ENCODE measurements at regions not wholly inside any gene's neighbourhood (a gene's known extent, or its start where the extent isn't known, plus 50 kb on each side); places are given as distances from the start of the nearest gene placed in this dataset.

DNA sequence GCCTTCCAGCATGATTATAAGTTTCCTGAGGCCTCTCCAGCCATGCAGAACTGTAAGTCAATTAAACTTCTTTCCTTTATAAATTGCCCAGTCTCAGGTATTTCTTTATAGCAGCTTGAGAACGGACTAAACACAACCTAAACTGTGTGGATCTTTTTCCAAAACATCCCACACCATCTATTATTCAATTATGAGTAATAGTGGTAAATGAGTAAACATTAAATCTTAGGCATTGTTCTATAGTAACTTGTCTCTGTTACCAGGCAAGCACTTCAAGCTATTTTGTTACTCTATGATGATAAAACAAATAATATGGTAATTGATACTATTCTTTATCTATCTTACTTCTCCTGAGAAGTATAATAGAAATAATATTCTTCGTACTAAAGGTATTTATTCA, 536.9 kb upstream of the CHAC2 start:
- no peak for TF ChIP-seq EZH2phosphoT487 (IDR thresholded peaks at IDR 0.05; ENCODE audit: insufficient read depth, low read depth)
- TF ChIP-seq EZH2 (IDR thresholded peaks at IDR 0.05; ENCODE audit: insufficient read depth, poor library complexity, severe bottlenecking) = no peak
- Histone ChIP-seq H3K27me3 (replicated peaks; ENCODE audit: insufficient read depth) (no peaks in the 10 kb centered on the region), H3F3A (ENCODE audit: insufficient read depth) (no peaks in the 10 kb centered on the region), H3K9ac (no peak overlapping the region), H4K20me1 (ENCODE audit: insufficient read depth) (no peaks in the 10 kb centered on the region), H3K4me2 (ENCODE audit: unreplicated experiment) (no peak overlapping the region), H3K4me3 (no peak overlapping the region), H3K36me3 (ENCODE audit: low read depth) (no peaks in the 10 kb centered on the region), H3K9me2 (ENCODE audit: insufficient read depth) (no peaks in the 10 kb centered on the region), H3K27ac (no peak overlapping the region), H3K4me1 (ENCODE audit: insufficient read depth) (no peaks in the 10 kb centered on the region), H2AFZ (no peak overlapping the region), H3K9me3 (ENCODE audit: low read depth) (no peaks in the 10 kb centered on the region), H3K79me2 (ENCODE audit: insufficient read depth) (no peaks in the 10 kb centered on the region)
- no peak for DNase-seq
- in situ Hi-C loops (cut with MboI) = no loop called here
- 29 to 37% methylated on average over 2 of the region's 2 CpGs for WGBS, 2 experiments (ENCODE audit: low coverage in 1 of 2, low lambda C conversion rate in 2 of 2, missing lambda C conversion rate in 2 of 2)

- no peak overlapping the region for H3K27ac ChIP-seq
- in situ Hi-C loops (cut with MboI) = no loop called here
- no peak overlapping the region for H3K4me2 ChIP-seq (ENCODE audit: unreplicated experiment)
- H3K36me3 ChIP-seq (ENCODE audit: low read depth) = no peaks in the 10 kb centered on the region
- no peaks in the 10 kb centered on the region for H3K27me3 ChIP-seq (replicated peaks; ENCODE audit: insufficient read depth)
- no peak overlapping the region for H3K9ac ChIP-seq
- no peak overlapping the region for H2AFZ ChIP-seq
- no peaks in the 10 kb centered on the region for H3K4me1 ChIP-seq (ENCODE audit: insufficient read depth)
- H3K79me2 ChIP-seq (ENCODE audit: insufficient read depth) = no peaks in the 10 kb centered on the region
- no peaks in the 10 kb centered on the region for H4K20me1 ChIP-seq (ENCODE audit: insufficient read depth)
- DNase-seq = no peak
- H3K9me3 ChIP-seq (ENCODE audit: low read depth) = no peaks in the 10 kb centered on the region
- no peak overlapping the region for H3K4me3 ChIP-seq
- no peaks in the 10 kb centered on the region for H3K9me2 ChIP-seq (ENCODE audit: insufficient read depth)
- WGBS, 2 experiments (ENCODE audit: low coverage in 1 of 2, low lambda C conversion rate in 2 of 2, missing lambda C conversion rate in 2 of 2) = 70 to 71% methylated on average over 3 of the region's 3 CpGs
- H3F3A ChIP-seq (ENCODE audit: insufficient read depth) = no peaks in the 10 kb centered on the region
- TF ChIP-seq EZH2 (IDR thresholded peaks at IDR 0.05; ENCODE audit: insufficient read depth, poor library complexity, severe bottlenecking) (no peak), EZH2phosphoT487 (IDR thresholded peaks at IDR 0.05; ENCODE audit: insufficient read depth, low read depth) (no peak)
Measured at GRCh38 chr2:53227535-53227934, 540.1 kb upstream of the CHAC2 start.

GRCh38 chr2:53220969-53221368, 546.6 kb upstream of the CHAC2 start:
- Histone ChIP-seq H2AFZ (no peak overlapping the region), H4K20me1 (ENCODE audit: insufficient read depth) (no peaks in the 10 kb centered on the region), H3K9ac (no peak overlapping the region), H3K27ac (no peak overlapping the region), H3K36me3 (ENCODE audit: low read depth) (no peaks in the 10 kb centered on the region), H3K27me3 (replicated peaks; ENCODE audit: insufficient read depth) (no peaks in the 10 kb centered on the region; the same call in 1 of the 2 replicates), H3K4me1 (ENCODE audit: insufficient read depth) (no peaks in the 10 kb centered on the region), H3K9me2 (ENCODE audit: insufficient read depth) (no peaks in the 10 kb centered on the region), H3K9me3 (ENCODE audit: low read depth) (no peaks in the 10 kb centered on the region), H3F3A (ENCODE audit: insufficient read depth) (no peaks in the 10 kb centered on the region), H3K4me3 (no peak overlapping the region), H3K4me2 (ENCODE audit: unreplicated experiment) (no peak overlapping the region), H3K79me2 (ENCODE audit: insufficient read depth) (no peaks in the 10 kb centered on the region)
- in situ Hi-C loops (cut with MboI) = no loop called here
- DNase-seq = no peak
- TF ChIP-seq EZH2phosphoT487 (IDR thresholded peaks at IDR 0.05; ENCODE audit: insufficient read depth, low read depth) = no peak
- no peak for TF ChIP-seq EZH2 (IDR thresholded peaks at IDR 0.05; ENCODE audit: insufficient read depth, poor library complexity, severe bottlenecking)
- WGBS, 2 experiments (ENCODE audit: low coverage in 1 of 2, low lambda C conversion rate in 2 of 2, missing lambda C conversion rate in 2 of 2) = 47 to 48% methylated on average over 3 of the region's 3 CpGs

- no peaks in the 10 kb centered on the region for H3K9me2 ChIP-seq (ENCODE audit: insufficient read depth)
- H3K4me2 ChIP-seq (ENCODE audit: unreplicated experiment) = no peak overlapping the region
- H3K9ac ChIP-seq = no peak overlapping the region
- TF ChIP-seq EZH2 (IDR thresholded peaks at IDR 0.05; ENCODE audit: insufficient read depth, poor library complexity, severe bottlenecking) = no peak
- TF ChIP-seq EZH2phosphoT487 (IDR thresholded peaks at IDR 0.05; ENCODE audit: insufficient read depth, low read depth) = no peak
- no peaks in the 10 kb centered on the region for H3K79me2 ChIP-seq (ENCODE audit: insufficient read depth)
- DNase-seq = no peak
- no peaks in the 10 kb centered on the region for H3K36me3 ChIP-seq (ENCODE audit: low read depth)
- in situ Hi-C loops (cut with MboI) = no loop called here
- H3F3A ChIP-seq (ENCODE audit: insufficient read depth) = no peaks in the 10 kb centered on the region
- no peaks in the 10 kb centered on the region for H4K20me1 ChIP-seq (ENCODE audit: insufficient read depth)
- 7 to 24% methylated on average over 2 of the region's 2 CpGs for WGBS, 2 experiments (ENCODE audit: low coverage in 1 of 2, low lambda C conversion rate in 2 of 2, missing lambda C conversion rate in 2 of 2)
- no peaks in the 10 kb centered on the region for H3K9me3 ChIP-seq (ENCODE audit: low read depth)
- H2AFZ ChIP-seq = no peak overlapping the region
- no peaks in the 10 kb centered on the region for H3K4me1 ChIP-seq (ENCODE audit: insufficient read depth)
- H3K4me3 ChIP-seq = no peak overlapping the region
- no peaks in the 10 kb centered on the region; the same call in 1 of the 2 replicates for H3K27me3 ChIP-seq (replicated peaks; ENCODE audit: insufficient read depth)
- no peak overlapping the region for H3K27ac ChIP-seq
Measured at GRCh38 chr2:53217250-53217649, 550.4 kb upstream of the CHAC2 start.

DNA sequence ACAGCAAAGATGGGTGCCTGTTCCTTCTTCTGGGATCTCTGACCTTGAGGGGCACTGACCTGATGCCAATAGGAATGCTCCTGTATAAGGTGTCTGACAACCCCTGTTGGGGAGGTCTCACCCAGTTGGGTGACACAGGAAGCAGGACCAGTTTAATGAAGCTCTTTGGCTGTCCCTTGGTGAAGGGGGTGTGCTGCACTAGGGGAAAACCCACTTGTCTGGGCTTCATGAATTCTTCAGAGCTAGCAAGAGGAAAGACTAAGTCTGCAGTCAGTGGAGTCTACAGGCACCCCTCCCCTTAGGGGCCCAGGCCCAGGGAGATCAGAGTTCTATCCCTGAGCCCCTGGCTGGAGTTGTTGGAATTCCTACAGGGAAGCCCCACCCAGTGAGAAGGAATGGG, 550.8 kb upstream of the CHAC2 start:
- no peaks in the 10 kb centered on the region for H3K79me2 ChIP-seq (ENCODE audit: insufficient read depth)
- no peaks in the 10 kb centered on the region for H3K36me3 ChIP-seq (ENCODE audit: low read depth)
- TF ChIP-seq EZH2phosphoT487 (IDR thresholded peaks at IDR 0.05; ENCODE audit: insufficient read depth, low read depth) = no peak
- TF ChIP-seq EZH2 (IDR thresholded peaks at IDR 0.05; ENCODE audit: insufficient read depth, poor library complexity, severe bottlenecking) = no peak
- no peak overlapping the region for H3K4me2 ChIP-seq (ENCODE audit: unreplicated experiment)
- H3K9me3 ChIP-seq (ENCODE audit: low read depth) = no peaks in the 10 kb centered on the region
- H2AFZ ChIP-seq = no peak overlapping the region
- in situ Hi-C loops (cut with MboI) = no loop called here
- H3K4me1 ChIP-seq (ENCODE audit: insufficient read depth) = no peaks in the 10 kb centered on the region
- H3K9me2 ChIP-seq (ENCODE audit: insufficient read depth) = no peaks in the 10 kb centered on the region
- no peak overlapping the region for H3K4me3 ChIP-seq
- H3K27me3 ChIP-seq (replicated peaks; ENCODE audit: insufficient read depth) = no peaks in the 10 kb centered on the region; the same call in 1 of the 2 replicates
- no peak for DNase-seq
- H3F3A ChIP-seq (ENCODE audit: insufficient read depth) = no peaks in the 10 kb centered on the region
- no peaks in the 10 kb centered on the region for H4K20me1 ChIP-seq (ENCODE audit: insufficient read depth)
- H3K27ac ChIP-seq = no peak overlapping the region
- no peak overlapping the region for H3K9ac ChIP-seq

Data from GM23248 (cell line).